Stimulated activated naive CD4-positive, alpha-beta T cell (primary cell): ENCODE measurements at regions not wholly inside any gene's neighbourhood (a gene's known extent, or its start where the extent isn't known, plus 50 kb on each side); places are given as distances from the start of the nearest gene placed in this dataset.

Source experiments
- DNase-seq, 6 experiments: peaks; one replicate each; lab custom pipeline; 2025; lab: John Stamatoyannopoulos, UW

DNA sequence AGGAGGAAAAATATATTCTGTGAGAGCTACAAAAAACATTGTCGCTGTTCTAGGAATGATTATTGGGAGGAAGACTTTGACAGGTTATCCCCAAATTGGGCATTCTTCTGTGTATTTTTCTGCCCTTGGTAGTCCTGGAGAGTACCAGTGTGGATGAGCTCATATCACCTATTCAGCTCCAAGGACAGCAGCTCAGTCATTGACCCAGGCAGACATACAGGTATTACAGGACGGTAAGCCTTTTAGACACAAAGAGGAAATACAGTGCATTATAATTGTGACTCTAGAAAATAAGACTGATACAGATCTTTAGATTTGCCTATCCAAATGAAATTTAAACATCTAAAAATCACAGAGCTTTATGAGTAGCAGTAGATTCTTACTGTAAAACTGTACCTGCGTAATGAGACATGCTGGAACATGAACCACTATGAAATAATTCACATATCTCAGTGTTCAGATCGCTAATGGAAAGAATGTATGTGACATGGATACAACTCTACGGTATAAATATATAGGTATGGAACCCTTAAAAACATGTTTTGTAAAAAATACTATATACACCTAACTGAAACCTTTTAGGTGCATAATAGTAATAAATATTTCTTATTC is 56.0 kb downstream of the PLK2 start:
- DNase-seq, result no peak

DNA sequence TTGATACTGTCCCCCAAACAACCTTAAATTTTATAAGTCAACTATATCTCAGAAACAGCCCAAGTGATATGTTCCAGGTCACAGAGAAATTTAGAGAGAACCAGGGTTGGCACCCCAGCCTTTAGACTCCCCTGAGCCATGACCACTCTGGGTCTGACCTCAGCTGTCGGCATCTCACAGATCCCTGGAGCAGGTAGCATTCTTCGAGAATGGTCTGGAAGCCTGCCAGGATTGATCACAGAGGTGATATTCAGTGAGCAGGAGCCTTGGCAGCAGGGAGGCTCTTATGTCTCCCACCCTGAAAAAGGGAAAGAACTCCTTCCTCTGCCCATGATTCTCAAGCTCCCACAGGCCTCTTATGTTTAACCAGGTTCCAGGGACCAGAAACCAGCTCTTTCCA is 58.2 kb downstream of the PLK2 start:
- no peak for DNase-seq

- DNase-seq, result no peak
Observed at GRCh38 chr5:58400737-58401136, 59.1 kb downstream of the PLK2 start.

DNA sequence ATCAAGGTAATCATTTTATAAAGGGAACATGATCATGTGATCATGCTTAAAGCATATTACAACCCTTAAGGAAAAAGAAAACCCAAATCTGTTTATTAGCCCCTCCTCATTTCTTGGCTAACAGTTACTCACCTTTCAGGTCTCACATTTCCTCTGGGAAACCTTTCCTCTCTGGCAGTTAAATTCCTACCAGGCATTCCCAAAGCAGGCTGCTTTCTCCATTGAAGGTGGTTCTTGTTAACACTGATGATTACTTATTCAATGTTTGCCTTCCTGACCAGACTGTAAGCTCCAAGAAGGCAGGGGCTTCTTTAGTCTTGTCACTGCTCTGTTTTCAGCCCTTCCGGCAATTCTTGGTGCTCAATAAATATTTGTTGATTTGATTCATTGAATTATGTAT is 59.9 kb downstream of the PLK2 start:
- DNase-seq, result no peak

DNA sequence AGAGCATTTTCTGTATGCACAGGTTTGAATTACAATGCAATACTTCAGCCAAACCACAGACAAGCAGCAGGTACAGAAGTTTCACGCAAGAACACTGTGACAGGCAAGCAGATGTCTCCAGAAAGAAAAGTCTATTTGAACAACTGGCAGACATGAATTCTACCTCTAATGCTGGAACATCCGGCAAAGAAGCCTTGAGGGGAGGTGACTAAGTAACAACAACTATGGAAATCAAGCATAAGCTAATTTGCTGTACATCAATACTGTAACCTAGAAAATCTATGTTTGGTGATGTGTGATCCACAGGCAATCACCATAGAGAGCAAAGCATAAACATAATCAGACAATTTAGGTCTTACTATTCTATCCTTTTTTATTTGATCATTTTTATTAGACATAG is 65.5 kb downstream of the PLK2 start:
- no peak for DNase-seq

DNA sequence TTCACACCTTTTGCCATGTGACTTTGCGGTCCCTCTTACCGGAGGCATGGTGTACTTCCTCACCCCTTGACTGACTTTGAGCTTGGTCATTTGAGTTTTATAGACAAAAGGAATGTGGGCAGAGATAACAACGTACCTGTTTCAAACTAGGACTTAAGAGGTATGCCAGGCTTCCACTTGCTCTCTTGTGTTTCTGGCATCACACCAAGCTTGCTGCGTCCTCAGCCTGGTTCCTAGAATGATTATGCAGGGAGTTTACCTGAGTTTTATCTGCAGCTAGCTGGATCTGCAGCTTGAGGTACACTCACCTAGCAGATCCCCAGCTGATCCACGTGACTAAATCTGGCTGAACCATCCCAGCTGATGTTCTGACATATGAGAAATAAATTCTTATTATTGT is 66.2 kb downstream of the PLK2 start:
- no peak for DNase-seq

DNA sequence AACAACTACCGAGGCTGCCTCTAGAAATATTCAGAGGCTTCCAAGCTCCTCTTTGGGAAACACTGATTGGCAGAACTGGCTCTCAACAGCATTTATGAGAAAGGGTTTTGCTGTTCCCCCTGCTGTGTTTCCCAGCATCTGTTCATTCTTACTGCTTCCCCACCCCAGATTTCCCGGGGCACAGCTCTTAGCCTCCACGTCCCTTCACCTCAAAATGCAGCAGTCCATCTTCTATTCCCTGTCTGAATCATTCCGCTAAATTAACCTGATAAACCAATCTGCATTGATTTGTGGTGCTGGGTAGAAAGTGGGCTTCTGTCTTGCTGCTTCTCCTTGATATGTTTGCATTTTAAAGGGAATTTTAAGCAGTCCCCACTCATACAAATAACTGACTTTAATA is 67.4 kb downstream of the PLK2 start:
- no peak for DNase-seq

- DNase-seq, result no peak
Observed at GRCh38 chr5:58383448-58383847, 76.4 kb downstream of the PLK2 start.

DNA sequence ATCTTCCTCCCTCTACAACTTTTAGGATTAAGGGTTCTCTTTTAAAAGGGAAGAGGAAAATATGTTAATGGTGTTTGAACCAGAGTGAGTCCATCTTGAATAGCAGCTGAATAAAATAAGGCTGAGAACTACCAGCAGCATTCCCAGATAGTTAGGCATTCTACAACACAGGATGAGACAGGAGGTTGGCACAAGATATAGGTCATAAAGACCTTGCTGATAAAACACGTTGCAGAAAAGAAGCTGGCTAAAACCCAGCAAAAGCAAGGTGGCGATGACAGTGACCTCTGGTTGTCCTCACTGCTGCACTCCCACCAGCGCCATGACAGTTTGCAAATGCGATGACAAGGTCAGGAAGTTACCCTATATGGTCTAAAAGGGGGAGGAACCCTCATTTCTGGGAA is 77.8 kb downstream of the PLK2 start:
- DNase-seq, result no peak

GRCh38 chr5:58381566-58381965 is 78.3 kb downstream of the PLK2 start:
- no peak for DNase-seq

DNA sequence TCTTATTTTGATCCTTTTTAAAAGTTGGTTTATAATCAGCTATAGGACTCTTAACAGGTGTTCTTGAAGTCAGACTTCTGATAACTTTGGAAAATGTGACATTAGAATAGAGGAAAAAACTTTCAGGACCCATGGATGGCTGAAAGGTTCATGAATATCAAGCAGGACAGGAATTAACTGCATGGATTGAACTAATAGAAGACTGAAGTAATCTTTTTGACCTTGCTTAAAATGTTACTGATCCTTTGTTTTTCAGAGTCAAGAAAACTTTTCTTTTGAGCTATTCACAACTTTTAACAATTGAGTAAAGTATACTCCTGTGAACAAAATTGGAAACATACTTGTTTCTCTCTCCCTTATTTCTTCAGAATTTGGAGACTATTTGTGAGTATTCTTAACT is 79.2 kb downstream of the PLK2 start:
- no peak for DNase-seq

DNA sequence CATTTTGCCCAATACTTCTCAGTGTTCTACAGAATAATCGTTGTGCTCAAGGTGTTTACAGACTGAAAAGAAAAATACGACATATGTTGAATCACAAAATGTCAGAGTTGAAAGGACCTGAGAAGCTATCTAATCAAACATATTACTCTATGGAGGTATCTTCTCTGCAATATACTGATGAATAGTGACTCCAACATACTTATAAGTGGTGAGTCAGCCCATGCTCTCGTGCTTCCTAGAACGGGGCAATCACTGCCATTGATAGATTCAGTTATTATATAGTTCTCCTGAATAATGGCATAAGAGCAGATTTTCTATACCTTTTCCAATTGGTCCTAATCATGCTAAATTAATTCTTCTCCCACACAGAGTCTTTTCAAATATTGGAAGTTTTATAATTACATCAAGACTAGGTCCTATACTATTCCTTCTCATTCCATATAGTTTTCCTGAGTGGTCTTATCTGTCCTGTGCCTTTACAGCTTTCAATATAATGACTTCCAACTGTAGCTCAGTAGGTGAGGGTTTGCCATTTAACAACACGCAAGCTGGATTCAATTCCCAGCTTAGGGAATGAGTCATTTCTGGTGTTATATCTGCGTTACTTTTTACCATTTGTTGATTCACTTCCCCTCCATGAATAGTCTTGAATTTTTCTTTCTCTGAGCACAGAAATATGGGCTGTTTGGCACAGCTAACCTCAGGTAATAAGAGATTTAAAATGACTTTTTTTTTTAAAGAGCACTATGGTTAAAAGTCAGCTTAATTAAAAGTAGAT is 81.1 kb downstream of the PLK2 start:
- no peak for DNase-seq

- DNase-seq, result no peak
Observed at GRCh38 chr5:58370606-58371005, 89.3 kb downstream of the PLK2 start.

- DNase-seq, result no peak
Observed at GRCh38 chr5:58369513-58370190, 90.2 kb downstream of the PLK2 start.

DNA sequence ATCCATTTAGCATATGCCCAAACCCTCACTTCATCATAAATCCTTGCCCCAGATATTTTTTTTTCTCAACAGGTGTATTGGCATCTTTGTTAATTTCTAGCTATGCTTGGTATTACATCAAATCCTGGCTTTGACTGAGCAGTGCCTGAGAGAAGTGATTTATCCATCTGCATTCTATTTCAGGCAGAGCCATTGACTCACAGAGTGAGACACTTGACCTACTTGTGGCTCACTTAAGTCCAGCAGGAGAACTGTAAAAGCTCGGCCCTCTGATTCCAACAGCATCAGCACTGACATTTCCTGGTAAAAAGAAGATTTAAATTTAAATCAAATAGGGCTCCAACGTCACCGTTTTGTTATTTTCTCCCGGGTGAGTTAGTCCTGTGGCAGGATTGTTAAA is 93.4 kb downstream of the PLK2 start:
- no peak for DNase-seq

DNA sequence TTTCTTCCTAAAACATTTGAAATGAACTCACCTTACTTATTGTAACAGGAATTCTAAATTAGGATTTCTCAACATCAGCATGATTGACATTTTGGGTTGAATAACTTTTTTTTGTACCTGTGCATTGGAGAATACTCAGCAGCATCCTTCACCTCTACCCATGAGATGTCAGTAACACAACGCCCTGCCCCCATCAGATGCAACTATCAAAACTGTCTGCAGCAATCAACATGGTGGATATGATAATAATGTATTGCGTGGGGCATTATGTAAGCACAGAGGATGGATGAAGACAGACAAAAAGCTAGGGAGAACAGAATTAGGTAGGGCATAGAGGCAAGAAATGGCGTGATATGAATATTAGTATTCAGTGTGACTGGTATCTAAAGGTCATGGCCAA is 94.1 kb downstream of the PLK2 start:
- DNase-seq, result no peak

- no peak for DNase-seq
Observed at GRCh38 chr5:58363461-58364249, 96.2 kb downstream of the PLK2 start.

- DNase-seq, result no peak
Observed at GRCh38 chr5:58362135-58362534, 97.8 kb downstream of the PLK2 start.

DNA sequence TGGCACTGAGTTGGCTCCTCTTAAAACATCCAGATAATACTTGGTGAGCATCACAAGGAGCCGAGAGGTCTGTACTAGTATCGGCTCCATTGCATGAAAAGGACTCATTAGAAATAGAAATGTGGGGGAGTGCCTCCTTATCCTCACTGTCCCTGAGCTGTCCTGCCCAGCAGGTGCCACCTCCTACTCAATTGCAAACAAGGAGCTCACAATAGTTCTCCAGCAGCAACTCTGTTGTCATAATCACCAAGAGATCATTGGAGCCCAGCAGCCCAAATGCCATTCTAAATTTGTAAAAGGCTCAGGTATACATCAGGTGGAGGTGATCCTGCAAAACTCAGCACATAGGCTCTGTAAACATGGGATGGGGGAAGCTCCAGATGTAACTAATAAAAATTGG is 99.1 kb downstream of the PLK2 start:
- no peak for DNase-seq

DNA sequence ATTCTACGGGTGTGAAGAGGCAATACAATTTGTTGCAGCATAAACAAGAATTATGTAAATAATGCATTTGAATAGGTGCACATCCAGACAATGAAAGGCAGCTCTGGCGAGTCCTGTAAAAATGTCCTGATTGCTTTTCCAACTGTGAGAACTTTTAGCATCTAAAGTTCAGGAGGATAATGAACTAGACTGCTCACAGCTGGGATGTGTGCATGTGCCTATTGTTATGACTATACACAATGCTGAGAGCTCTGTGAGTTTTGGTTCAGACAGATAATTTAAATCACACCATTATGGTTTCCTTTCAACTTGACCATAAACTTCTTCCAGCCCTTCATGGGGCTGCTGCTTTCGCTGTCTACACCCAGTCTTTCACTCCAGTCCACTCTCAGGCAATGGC is 99.9 kb downstream of the PLK2 start:
- no peak for DNase-seq

- DNase-seq, result no peak
Observed at GRCh38 chr5:58358501-58359178, 101.2 kb downstream of the PLK2 start.
